CD4-positive, alpha-beta T cell treated with Interleukin-21 for 1 hour (primary cell): ENCODE measurements at regions not wholly inside any gene's neighbourhood (a gene's known extent, or its start where the extent isn't known, plus 50 kb on each side); places are given as distances from the start of the nearest gene placed in this dataset.
"Not testable (repeated sequence)": the region's sequence is repeated elsewhere in the genome, so short reads cannot be mapped to it uniquely, and the experiment has no call there.

Experiments
- DNase-seq: peaks from one replicate; pipeline ENCODE4 v3.0.0-alpha.2; 2020

- DNase-seq = no peak
Observed at GRCh38 chr11:37849706-37850105, 1251.7 kb upstream of the RAG2 start.

DNA sequence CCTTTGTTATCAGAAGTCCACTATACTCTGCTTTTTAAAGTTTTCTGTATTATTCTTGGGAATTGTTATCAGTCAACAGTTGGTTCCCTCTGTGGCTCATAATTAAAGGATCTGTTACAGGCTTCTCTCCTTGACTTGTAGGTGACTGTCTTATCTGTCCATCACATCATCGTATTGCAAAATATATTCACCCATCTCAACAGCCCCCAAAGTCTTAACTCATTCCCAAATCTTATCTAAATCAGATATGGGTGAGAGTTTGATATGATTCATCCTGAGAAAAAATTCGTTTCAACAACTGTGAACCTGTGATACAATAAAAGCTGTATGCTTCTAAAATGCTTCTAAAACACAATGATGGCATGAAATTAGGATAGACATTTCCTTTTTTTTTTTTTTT is 1245.6 kb upstream of the RAG2 start:
- DNase-seq = no peak

- no peak for DNase-seq
Observed at GRCh38 chr11:37841016-37841415, 1243.0 kb upstream of the RAG2 start.

DNA sequence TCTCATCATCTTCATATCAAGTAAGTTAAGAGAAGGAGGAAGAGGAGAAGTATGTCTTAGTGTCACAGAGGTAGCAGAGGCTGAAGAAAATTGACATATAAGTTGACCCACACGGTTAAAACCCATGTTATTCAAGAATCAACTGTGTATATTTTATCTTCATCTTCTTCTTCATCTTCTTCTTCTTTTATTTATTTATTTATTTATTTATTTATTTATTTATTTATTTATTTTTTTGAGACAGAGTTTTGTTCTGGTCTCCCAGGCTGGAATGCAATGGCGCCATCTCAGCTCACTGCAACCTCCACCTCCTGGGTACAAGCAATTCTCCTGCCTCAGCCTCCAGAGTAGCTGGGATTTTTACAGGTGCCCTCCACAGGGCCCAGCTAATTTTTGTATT is 1242.3 kb upstream of the RAG2 start:
- DNase-seq = not testable (repeated sequence)

GRCh38 chr11:37830529-37830928 is 1232.5 kb upstream of the RAG2 start:
- DNase-seq = no peak

DNA sequence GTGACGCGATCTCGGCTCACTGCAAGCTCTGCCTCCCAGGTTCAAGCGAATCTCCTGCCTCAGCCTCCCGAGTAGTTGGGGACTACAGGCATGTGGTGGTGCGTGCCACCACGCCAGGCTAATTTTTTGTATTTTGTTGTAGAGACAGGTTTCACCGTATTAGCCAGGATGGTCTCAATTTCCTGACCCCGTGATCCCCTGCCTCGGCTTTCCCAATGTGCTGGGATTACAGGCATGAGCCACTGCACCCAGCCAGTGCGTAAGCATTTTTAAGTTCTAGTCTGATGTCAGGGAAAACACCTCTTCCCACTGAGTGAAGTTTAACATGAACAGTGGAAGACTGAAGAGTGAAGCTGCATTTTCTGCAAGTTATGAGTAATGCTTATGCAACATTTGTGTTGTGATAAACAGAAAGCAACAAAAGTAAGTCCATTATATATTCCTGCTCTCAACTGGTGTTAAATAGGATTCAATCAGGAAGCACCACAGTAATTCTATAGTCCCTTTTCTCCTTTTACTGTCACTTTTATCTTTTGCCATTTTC is 1219.8 kb upstream of the RAG2 start:
- DNase-seq = no peak

- DNase-seq = no peak
Observed at GRCh38 chr11:37812281-37812880, 1214.3 kb upstream of the RAG2 start.

DNA sequence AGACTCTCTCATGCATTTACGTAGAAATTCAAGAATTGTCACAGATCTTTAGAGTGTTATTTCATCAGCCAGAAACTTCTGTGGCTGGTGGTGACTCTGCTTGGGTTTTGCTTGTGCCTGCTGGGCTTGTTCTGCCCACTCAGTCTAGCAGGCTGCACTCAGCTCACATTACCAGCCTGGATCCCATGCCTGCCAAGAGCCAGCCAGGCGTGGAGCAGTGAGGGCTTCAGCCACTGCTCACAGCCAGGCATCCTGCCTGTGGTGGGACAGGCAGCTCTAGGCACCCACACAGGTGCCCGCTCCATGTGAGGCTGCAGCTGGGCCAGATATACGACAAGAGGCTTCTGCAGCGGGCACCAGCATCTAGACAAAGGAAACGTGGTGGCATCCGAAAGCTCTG is 1213.3 kb upstream of the RAG2 start:
- DNase-seq = no peak

- DNase-seq = no peak
Observed at GRCh38 chr11:37804666-37805065, 1206.6 kb upstream of the RAG2 start.

DNA sequence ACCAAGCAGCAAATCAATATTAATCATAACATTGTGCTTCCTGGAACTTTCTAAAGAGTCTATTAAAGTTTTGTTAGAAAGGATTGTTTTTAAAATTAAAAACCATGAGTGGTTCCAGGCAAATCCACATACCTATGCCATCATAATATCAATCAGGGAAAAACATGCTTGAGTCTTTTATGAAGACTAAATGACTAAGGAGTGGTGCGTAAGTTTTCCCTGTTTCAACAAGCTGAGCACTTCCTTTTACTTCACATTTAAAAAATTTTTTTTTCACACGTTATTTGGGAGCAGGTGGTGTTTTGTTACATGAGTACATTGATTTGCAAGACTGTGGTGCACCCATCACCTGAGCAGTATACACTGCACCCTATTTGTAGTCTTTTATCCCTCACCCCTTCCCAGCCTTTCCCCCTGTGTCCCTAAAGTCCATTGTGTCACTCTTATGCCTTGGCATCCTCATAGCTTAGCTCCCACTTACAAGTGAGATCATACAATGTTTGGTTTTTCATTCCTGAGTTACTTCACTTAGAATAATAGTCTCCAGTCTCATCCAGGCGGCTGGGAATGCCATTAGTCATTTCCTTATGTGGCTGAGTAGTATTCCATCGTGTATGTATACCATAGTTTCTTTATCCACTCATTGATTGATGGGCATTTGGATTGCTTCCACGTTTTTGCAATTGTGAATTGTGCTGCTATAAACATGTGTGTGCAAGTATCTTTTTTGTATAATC is 1190.3 kb upstream of the RAG2 start:
- DNase-seq = no peak

- no peak for DNase-seq
Observed at GRCh38 chr11:37786214-37786755, 1188.2 kb upstream of the RAG2 start.

GRCh38 chr11:37774441-37774840 is 1176.4 kb upstream of the RAG2 start:
- no peak for DNase-seq

DNA sequence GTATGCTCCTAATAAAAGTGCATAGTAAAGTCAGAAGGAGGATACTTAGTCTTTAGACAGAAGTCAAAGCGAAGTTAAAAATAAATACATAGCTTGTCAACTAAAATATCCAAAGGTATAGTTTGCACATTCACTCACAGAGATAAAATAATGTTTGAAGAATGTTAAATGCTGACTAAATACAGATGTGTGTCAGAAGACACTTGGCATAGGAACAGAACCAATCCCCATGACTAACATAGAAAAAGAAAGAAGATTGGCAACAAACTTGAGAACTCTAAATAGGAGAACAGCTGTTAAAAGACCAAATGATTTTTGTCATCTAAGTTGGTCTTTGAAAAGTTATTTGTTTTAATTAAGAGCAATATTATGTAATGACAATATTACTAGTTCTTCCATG is 1172.1 kb upstream of the RAG2 start:
- no peak for DNase-seq

GRCh38 chr11:37762079-37762478 is 1164.0 kb upstream of the RAG2 start:
- DNase-seq = no peak

DNA sequence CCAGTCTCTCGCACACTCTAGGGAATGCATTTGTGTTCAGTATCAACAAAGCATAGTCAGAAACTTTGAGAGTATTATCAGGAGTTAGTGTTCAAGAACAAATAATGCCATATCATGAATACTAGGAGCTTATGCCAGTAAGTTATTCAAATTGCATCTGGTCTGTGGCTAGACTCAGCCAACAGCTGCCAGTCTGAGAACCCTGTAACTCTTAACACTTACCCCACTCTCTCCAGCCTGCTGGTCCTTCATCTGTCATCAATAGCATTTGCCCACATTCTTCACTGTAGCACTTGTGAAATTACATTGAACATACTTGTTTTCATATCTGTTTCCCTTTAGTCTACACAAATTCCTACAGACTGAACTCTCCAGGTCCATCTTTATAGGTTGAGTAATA is 1157.5 kb upstream of the RAG2 start:
- no peak for DNase-seq

DNA sequence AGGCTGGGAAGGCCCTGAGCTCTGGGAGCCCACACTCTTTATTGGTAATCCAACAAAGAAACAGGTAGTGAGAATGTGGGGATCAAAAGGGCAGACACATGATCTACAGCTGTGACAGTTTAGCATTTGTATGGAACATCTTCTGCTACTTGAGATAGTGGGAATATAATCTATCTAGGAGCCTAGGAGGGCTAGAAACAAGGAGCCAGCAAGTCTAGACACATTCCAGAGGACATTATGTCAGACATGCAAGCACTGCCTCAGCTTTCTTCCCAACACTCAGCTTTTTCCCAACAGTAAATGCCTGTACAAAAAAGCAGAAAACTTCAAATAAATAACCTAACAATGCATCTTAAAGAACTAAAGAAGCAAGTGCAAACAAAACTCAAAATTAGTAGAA is 1150.6 kb upstream of the RAG2 start:
- DNase-seq = no peak

DNA sequence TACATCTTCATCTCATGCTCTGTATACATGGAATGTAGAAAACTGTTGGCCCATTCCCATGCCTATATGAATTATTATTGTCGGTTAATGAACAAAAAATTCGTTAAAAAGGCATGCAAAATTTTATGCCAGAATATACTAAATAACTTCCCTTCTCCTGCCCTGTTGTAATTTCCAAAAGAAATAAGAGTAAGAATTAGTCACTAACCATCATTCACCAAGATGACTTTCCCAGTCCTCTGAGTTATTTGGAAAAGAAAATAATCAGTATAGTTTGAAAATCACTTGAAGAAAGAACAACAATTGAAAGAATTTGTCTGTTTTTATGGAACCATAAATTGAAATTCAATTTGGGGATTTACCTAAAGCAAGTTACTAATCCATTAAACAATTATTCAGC is 1149.1 kb upstream of the RAG2 start:
- DNase-seq = no peak

DNA sequence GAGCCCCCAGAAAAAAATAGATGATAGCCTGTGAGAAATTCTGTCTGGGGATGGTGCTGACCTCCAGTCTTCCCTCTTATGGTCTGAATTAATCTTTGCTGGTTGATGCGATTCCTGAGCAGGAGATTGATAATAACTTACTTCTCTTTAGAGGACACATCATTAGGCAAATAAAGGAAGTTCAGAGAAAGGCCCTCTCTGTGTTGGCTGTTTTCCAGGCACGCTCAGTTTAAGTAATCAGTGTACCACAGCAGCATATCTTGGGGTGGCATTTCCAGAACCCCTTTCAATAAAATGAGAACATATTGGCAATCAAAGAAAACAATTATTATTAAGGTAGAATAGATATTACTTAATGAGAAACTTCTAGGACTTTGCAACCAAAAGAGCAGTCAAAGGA is 1129.3 kb upstream of the RAG2 start:
- no peak for DNase-seq

DNA sequence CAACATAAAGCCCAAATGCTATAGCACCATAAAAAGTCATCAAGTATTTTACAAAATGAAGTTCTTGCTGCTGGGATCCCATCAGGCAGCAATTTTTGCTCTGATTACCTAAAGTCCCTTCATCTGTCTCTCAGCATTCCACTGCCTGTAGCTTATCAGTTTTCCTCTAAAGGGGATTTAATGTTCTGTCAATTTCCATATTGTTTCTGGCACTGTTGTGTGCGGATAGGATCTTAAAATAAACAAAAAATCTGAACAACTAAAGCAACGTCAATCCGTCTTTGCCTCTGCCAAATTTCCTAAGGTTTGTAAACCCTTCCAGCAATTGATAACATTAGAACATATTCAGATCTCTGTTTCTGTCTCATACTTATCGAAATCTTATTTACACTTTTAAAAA is 1126.3 kb upstream of the RAG2 start:
- DNase-seq = no peak

- DNase-seq = no peak
Observed at GRCh38 chr11:37721485-37721884, 1123.4 kb upstream of the RAG2 start.

- no peak for DNase-seq
Observed at GRCh38 chr11:37718431-37718999, 1120.5 kb upstream of the RAG2 start.

- no peak for DNase-seq
Observed at GRCh38 chr11:37712251-37712650, 1114.2 kb upstream of the RAG2 start.

DNA sequence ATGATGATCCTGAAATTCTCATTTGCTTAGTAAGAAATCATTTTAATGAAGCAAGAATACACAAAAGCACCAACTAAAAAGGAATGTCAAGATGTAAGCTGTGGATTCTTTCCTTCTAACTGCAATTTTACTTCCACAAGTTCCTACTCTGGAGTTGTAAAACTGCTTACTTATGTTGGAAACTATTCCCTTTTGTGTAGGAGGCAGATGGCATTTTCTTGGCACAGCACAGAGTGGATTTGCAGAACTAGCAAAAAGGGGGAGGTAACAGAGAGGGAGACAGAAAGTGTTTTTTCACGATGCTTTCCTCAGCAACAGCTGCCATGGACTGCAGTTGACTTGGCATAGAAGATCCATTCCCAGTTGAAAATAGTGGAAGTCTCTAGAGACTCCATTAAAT is 1112.0 kb upstream of the RAG2 start:
- DNase-seq = no peak

DNA sequence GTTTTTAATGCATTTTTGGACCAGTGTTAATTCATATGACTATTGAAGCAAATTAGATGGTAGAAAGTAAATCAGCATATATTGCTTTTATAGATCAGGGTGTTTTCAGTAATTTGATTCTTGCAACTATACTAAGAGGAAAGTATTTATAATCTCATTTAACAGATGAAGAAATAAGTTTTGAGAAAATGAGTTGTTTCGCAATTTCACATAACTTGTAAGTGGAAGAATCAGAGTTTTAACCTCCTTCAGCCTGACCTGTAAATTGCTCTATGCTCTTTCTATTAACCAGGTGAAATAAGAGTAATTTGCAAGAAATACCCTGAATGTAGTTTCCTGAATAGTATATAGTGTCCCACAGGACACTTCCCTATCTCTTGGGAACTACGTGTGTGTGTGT is 1106.8 kb upstream of the RAG2 start:
- DNase-seq = no peak
